ENCODE measurements at regions not wholly inside any gene's neighbourhood (a gene's known extent, or its start where the extent isn't known, plus 50 kb on each side); places are given as distances from the start of the nearest gene placed in this dataset.

DNA sequence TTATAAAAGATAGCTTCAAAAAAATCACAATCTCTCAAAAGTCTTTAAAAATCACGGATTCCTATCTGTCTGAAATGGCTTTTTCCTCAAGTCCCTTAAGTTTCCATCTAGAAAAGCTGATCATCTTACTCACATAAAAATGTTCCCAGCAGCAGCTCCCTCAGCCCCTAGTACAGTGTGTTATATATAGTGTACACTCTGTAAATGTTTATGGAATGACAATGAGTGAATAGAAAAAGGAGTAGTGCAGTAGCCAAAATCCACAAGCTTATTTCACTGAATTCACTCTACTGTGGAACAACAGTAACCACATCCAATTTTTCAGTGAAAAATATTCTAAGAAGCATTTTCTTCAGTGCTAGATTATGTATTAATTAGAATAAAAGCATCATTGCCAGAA is 609.4 kb downstream of the DTWD2 start:
- TF ChIP-seq KDM5A (IDR thresholded peaks at IDR 0.05) (no peak), SREBF2 (IDR thresholded peaks at IDR 0.05) (no peak), GATA3 (IDR thresholded peaks at IDR 0.05; ENCODE audit: borderline replicate concordance) (no peak), MAZ (IDR thresholded peaks at IDR 0.05; ENCODE audit: borderline replicate concordance, low read depth, low read length) (no peak), NPAS2 (CRISPR knock-in tag; IDR thresholded peaks at IDR 0.05; ENCODE audit: borderline replicate concordance) (no peak), BHLHE40 (IDR thresholded peaks at IDR 0.05; ENCODE audit: low read depth, low read length) (no peak), NFE2L2 (conservative IDR thresholded peaks at IDR 0.05; ENCODE audit: low read length) (no peak), USF2 (IDR thresholded peaks at IDR 0.05) (no peak)
- TF ChIP-seq, protein P1, sequence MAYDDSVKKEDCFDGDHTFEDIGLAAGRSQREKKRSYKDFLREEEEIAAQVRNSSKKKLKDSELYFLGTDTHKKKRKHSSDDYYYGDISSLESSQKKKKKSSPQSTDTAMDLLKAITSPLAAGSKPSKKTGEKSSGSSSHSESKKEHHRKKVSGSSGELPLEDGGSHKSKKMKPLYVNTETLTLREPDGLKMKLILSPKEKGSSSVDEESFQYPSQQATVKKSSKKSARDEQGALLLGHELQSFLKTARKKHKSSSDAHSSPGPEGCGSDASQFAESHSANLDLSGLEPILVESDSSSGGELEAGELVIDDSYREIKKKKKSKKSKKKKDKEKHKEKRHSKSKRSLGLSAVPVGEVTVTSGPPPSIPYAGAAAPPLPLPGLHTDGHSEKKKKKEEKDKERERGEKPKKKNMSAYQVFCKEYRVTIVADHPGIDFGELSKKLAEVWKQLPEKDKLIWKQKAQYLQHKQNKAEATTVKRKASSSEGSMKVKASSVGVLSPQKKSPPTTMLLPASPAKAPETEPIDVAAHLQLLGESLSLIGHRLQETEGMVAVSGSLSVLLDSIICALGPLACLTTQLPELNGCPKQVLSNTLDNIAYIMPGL (CRISPR knock-in tag; IDR thresholded peaks at IDR 0.05; ENCODE audit: borderline replicate concordance), result no peak
- TF ChIP-seq, protein P2, sequence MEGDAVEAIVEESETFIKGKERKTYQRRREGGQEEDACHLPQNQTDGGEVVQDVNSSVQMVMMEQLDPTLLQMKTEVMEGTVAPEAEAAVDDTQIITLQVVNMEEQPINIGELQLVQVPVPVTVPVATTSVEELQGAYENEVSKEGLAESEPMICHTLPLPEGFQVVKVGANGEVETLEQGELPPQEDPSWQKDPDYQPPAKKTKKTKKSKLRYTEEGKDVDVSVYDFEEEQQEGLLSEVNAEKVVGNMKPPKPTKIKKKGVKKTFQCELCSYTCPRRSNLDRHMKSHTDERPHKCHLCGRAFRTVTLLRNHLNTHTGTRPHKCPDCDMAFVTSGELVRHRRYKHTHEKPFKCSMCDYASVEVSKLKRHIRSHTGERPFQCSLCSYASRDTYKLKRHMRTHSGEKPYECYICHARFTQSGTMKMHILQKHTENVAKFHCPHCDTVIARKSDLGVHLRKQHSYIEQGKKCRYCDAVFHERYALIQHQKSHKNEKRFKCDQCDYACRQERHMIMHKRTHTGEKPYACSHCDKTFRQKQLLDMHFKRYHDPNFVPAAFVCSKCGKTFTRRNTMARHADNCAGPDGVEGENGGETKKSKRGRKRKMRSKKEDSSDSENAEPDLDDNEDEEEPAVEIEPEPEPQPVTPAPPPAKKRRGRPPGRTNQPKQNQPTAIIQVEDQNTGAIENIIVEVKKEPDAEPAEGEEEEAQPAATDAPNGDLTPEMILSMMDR (IDR thresholded peaks at IDR 0.05), result no peak
- ATAC-seq (no peak), FAIRE-seq (no peak), DNase-seq (ENCODE audit: low read depth in 1 of 2, low spot score in 1 of 2) (no peak)
- 0% methylated on average over 1 of the region's 1 CpG for WGBS (ENCODE audit: missing lambda C conversion rate)
- no peaks in the 10 kb centered on the region; the same call in 2 of the 3 replicates for H3K9me3 ChIP-seq
- no peaks in the 10 kb centered on the region for H3K4me1 ChIP-seq
- no peak overlapping the region for H3K27ac ChIP-seq
- ChIA-PET CTCF (interaction anchor here (0.6 kb wide), 1 partner anchor 1637 kb away, joined by 3 read pairs; no protein-coding TSS in a partner anchor), POLR2A (no interaction called here)
- H3K4me2 ChIP-seq, result no peak overlapping the region
- H3K4me3 ChIP-seq, result no peak overlapping the region

- Histone ChIP-seq H3K4me2 (no peak overlapping the region), H3K4me3 (no peak overlapping the region), H3K4me1 (no peaks in the 10 kb centered on the region), H3K9me3 (no peaks in the 10 kb centered on the region; the same call in 2 of the 3 replicates), H3K27ac (no peak overlapping the region)
- ChIA-PET POLR2A (no interaction called here), CTCF (no interaction called here)
- no peak for TF ChIP-seq KDM5A (IDR thresholded peaks at IDR 0.05)
- TF ChIP-seq NR3C1 (IDR thresholded peaks at IDR 0.05), result no peak
- no peak for TF ChIP-seq HDAC2 (IDR thresholded peaks at IDR 0.05)
- TF ChIP-seq HES2 (IDR thresholded peaks at IDR 0.05), result no peak
- TF ChIP-seq RNF2 (IDR thresholded peaks at IDR 0.05; ENCODE audit: borderline replicate concordance, low read depth), result no peak
- ATAC-seq (no peak), FAIRE-seq (no peak), DNase-seq (ENCODE audit: low read depth in 1 of 2, low spot score in 1 of 2) (no peak)
Observed at GRCh38 chr5:118377420-118377819, 610.9 kb downstream of the DTWD2 start.

- ChIA-PET CTCF (no interaction called here), POLR2A (no interaction called here)
- Histone ChIP-seq H3K4me1 (no peaks in the 10 kb centered on the region), H3K4me3 (no peak overlapping the region), H3K9me3 (no peaks in the 10 kb centered on the region), H3K27ac (no peak overlapping the region), H3K4me2 (no peak overlapping the region)
- WGBS (ENCODE audit: missing lambda C conversion rate), result 4% methylated on average over 3 of the region's 3 CpGs
- DNase-seq (ENCODE audit: low read depth in 1 of 2, low spot score in 1 of 2), result no peak
- TF ChIP-seq, protein P3, sequence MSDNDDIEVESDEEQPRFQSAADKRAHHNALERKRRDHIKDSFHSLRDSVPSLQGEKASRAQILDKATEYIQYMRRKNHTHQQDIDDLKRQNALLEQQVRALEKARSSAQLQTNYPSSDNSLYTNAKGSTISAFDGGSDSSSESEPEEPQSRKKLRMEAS (IDR thresholded peaks at IDR 0.05), result no peak
- TF ChIP-seq SREBF2 (IDR thresholded peaks at IDR 0.05) (no peak), POLR2A (IDR thresholded peaks at IDR 0.05; ENCODE audit: low read length) (no peak)
- no peak for ATAC-seq
- no peak for FAIRE-seq
Observed at GRCh38 chr5:118371973-118372831, 616.1 kb downstream of the DTWD2 start.
